ENCODE measurements at regions not wholly inside any gene's neighbourhood (a gene's known extent, or its start where the extent isn't known, plus 50 kb on each side); places are given as distances from the start of the nearest gene placed in this dataset.

DNA sequence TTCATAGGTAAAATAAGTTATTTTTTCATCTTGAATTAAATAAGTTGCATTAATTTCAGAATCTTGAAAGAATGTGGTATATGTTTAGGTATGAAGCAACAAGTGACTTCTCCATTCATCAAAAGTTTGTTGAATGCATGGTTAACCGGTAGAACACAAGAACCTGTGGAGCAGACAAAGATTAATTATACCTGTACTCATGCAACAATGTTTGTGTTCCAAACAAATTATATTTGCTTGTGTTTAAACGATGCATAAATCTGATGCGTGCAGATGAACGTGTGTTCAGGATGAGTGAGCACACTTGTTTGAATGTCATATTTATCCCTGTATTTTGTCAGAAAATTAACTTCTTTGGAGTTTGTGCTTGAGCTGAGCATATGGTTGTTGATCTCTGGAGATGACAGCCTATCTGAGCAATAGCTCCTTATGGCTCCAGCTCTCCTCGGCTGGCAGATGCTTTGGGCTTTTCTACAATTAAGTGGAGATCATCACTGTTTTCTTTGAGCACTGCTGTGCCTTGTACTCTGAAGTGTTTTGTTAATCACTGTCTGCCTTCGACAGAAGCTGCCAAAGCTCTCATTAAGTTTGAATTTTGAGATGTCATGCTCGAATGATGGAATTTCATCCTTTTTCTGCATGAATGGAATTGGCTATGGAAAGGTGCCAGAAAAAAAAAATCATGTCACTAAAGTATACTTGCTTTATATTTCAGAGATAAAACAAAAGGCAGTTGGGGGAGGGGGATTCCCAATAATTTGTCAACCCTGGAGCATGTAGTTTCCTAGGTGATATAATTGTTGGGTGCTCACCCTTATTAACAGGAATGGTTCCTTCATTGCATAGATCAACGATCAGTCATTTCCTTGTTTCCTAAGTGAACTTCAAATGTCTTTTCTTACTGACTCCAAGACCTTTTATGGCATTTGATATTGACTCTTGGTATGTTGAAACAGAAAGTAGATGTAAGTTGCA, 502.5 kb upstream of the ARRDC3 start:
- intact Hi-C loops (cut with micrococcal nuclease) = no loop called here

DNA sequence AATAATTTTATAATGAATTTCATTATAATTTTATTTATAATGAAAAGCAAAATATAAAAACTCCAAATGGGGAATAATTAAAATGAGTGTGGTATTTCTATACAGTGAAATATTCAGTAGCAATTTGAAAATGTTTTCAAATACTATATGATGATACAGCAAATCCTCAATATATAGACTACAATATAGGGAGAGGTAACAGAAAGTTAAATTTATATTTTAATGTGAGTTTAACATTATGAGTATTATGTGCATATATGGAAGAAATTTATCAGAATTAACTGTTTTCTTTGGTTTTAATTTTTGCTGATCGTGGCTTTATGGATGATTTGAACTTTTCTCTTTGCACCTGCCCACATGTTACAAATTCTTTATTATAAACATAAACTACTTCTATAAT, 500.9 kb upstream of the ARRDC3 start:
- intact Hi-C loops (cut with micrococcal nuclease) = no loop called here

DNA sequence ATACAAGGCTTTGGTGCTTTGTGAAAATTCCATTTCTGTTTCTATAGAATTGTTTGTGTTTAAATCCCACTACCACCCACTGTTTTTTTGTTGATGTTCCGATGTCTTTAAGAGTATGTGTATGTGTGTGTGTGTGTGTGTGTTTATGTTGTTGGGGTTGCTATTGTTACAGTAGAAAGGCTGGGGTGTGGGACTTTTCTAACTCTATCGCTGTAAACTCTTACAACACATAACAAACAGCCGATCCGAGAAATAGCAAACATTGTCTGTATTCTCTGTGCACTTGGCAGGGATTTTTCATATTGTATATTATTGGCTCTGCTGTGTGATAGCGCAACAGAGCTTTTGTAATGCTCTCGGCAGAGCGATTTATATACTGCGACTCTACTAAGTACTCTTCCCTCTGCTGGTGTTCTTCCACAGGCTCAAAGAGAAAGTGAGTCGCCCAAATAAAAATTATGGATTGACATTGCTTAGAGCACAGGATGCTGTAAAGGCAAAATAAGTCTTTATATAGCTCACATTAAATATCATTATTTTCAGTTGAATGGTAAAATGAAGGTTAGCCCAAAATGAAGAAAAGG, 492.2 kb upstream of the ARRDC3 start:
- intact Hi-C loops (cut with micrococcal nuclease) = no loop called here

DNA sequence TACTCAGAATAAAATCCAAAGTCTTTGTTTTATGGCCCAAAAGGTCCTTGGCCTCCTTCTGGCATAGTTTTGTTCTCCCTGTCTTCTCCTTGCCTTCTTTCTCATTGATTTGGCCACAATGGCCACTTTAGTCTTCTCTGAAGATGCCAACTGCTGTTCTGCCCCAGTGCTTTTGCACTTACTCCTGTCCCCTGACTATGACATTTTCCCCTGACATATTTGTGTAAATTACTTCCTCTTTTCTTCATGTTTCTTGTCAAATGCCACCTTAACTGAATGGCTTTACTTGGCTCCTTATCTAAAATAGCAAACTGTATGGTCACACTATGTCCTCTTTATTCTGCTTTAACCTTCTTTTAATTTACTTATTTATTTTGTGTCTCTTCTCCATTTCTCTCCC, 484.7 kb upstream of the ARRDC3 start:
- intact Hi-C loops (cut with micrococcal nuclease) = no loop called here

DNA sequence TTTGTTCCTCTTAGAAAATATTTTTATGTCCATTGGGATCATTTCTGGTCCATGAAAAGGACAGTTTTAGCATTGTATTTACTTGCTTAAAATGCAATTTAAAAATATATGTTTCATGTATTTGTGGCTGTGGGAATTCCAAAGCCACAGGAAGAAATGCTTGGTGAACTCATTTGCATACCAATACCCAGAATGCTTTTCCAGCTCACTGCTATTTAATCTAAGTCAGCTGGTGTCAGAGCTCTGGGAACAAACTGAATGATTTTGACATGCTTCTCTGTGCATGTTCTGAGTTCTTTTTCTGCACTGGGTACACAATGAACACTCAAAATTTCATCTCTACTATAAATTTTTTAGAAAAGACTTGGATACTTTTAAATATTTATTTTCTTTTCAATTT, 482.8 kb upstream of the ARRDC3 start:
- intact Hi-C loops (cut with micrococcal nuclease) = no loop called here

DNA sequence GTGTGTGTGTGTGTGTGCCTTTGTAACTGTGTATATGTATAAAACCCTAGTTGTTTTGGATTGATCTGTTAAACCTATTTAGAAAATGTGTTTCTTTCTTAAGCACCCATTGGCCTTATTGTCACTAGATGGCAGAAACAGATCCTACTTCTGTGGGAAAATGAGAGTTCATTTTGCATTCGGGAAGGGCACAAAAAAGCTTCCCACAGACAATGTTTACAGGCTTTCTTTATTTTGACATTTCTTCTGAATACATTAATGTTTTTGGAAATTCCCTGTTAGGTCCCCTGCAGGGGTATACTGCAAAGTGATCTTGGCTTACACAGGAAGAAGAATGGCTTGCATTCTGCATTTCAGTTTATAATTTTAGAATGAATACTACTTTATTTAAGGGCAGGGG, 481.8 kb upstream of the ARRDC3 start:
- intact Hi-C loops (cut with micrococcal nuclease) = no loop called here

DNA sequence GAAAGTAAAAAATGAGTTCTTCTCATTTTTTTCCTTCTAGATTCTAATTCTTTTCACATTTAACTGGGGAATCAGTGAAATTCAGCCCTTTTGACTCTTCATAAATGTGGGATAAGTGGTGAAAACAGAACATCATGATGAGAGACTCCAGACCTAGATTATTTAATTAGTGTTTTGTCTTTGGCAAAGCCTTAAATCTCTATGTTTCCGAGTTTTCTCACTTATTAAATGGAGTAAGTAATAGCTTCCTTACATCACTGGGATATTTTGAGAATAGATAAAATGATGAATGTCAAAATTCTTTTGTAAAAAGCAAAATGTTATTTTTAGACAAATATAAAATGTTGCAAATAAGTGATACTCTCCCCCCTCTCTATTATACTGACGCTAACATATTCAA, 468.6 kb upstream of the ARRDC3 start:
- intact Hi-C loops (cut with micrococcal nuclease) = no loop called here

DNA sequence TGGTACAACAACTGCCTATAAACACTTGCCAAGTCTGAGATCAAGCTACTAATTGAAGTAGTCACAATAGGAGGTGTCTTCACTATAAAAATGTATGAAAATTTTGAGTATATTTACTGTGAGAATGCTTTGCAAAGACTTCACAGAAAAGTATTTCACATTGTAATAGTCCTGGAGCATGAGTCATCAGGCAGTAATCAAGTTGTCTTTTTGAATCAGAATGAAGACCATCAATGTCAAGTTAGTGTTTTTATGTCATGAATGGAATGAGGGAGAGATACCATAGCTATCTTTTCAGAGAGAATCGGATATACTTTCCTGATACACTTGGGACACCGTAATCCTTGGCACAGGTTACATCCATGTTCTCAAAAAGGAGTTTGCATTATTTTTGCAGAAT, 466.9 kb upstream of the ARRDC3 start:
- intact Hi-C loops (cut with micrococcal nuclease) = no loop called here

DNA sequence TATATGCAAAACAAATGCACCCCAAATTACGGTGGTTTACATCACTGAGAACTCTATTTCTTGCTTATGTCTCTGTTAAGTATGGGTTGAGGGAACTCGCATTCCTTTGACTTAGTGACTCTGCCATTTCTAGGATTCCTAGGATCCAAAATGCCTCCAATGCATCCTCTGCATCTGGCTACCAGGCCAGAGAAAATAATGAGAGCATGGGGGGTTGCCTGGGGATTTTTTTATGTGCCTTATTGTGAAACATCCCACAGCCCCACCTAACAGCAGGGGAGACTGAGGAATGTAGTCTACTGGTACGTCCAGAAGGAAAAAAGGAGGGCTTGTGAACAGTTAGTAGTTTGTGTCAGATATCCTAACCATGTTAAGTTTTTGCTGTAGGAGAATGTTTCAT, 466.0 kb upstream of the ARRDC3 start:
- intact Hi-C loops (cut with micrococcal nuclease) = no loop called here

DNA sequence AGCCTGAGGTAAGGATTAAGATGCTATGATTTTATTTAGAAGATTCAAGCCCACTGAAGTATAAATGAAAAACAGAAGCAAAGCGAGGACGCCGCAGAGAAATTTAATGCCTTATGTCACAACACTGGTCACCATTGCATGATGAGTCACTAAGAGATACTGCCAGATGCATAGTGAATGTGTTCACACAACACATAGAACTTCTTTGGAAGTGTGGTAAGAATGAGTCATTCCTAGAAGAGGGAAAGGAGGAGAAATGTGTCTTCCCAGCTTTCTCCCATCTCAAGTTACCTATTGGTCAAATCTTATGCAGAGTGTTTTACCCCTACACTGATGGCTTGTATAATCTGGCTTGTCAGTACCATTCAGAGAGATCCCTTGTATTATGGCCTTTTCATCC, 465.3 kb upstream of the ARRDC3 start:
- intact Hi-C loops (cut with micrococcal nuclease) = no loop called here

DNA sequence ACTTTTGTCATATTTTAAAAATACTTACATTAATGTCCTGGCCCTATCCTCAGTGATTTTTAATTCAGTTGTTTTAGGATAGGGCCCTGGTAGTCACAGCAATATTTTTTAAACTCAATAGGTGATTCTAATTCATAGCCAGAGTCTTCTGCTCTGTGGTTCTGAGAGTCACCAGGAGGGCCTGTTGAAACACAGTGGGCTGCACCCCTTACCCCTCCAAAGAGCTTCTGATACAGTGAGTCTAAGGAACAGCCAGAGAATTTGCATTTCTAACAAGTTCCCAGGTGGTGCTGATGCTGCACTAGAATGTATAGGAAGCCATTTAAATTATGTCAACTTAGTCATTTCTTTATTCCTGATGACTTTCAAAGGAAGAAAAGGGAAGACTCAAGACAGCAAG, 458.3 kb upstream of the ARRDC3 start:
- intact Hi-C loops (cut with micrococcal nuclease) = no loop called here

DNA sequence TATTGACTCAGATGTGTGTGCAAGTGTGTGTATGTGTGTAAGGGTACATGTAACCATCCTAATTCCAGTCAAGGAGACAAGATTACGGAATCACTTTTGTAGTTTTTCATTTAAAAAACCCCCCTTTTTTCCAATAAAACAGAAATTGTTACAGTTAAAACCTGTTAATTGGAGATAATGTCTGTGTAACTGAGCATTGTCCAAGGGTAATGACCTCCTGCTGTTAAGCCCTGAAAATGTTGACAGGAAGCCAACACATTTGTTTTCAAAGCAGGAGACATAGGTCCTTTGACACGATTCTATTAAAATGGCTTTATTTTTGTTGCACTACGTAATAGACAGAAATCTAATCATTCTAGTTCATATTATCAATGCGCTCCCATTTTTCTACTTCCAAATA, 457.3 kb upstream of the ARRDC3 start:
- intact Hi-C loops (cut with micrococcal nuclease) = no loop called here

DNA sequence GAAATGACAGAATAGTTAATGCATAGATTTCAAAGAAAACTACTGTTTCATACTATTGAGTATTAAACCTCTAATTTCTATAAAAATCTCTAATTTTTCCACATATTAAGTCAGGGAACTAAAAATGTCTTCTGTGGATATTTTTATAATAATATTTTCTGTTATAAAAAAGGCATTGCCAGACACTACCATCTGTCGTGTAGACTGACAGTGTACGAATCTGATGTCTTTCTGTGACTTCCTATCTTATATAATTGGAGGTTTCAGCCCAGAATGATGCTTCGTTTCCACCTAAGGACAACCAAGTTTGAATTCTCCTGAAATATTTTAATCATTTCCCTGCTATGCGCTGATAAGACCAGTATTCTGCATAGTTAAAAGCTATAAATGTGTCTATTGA, 456.6 kb upstream of the ARRDC3 start:
- intact Hi-C loops (cut with micrococcal nuclease) = no loop called here

DNA sequence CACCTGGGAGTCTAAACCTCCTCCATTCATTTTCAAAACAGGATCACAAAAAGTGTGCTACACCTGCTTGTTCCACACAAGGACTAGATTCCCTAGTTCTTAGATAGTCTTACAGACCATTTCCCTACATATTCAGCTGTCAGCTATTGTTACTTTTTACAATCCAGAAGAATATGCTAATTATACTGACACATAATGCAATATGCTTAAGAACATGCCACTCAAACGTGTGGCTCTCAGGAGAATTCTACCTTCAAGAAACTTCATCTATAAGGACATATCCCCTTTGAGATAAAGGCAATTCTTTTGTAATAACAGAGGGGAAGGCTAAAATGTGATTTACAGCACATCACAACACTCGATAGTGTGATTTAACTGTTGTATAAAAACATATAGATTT, 456.1 kb upstream of the ARRDC3 start:
- intact Hi-C loops (cut with micrococcal nuclease) = no loop called here

DNA sequence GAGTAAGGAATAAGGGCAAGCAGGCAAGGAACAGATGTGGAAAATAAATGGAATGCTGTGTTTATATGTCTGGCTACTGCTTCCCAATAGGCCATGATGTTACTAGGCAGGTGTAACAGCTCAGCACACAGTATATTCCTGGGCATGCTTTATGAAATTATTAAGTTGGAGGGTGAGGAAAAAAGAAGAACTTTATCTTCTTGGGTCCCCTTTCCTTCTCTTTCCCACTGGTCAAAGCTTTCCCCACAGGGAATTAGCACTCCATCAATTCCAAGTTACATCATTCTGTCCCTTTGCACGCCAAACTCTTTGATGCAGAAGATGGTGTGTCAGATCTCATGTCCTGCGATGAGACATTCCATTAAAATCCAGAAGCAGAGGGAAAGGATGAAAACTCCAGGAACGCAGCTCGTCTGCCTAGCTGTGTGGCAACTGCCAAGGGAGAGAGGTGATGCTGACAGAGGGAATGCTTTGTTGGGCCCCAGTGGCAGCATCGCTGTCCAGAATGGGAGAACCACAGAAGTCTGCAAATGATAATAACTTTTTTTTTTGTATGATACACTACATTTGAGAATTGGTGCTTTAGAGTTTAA, 447.3 kb upstream of the ARRDC3 start:
- intact Hi-C loops (cut with micrococcal nuclease) = no loop called here

DNA sequence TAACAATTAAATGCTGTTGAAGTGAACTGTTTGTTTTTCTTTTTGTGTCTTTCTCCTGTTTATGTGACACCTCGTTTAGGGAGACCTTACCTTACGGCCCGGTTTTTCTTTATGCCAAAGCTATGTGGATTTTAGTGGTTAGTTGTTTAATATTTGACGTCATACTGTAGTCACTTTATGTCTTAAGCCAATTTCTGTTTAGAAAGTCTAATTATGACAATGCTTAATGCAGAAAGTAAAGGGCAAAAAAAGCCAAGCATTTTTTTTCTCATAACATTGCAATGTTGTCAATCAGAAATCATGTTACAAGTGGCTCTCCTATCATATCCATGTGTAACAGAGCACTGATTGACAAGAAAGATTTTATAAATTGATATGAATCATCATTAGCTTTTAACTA, 442.5 kb upstream of the ARRDC3 start:
- intact Hi-C loops (cut with micrococcal nuclease) = no loop called here

DNA sequence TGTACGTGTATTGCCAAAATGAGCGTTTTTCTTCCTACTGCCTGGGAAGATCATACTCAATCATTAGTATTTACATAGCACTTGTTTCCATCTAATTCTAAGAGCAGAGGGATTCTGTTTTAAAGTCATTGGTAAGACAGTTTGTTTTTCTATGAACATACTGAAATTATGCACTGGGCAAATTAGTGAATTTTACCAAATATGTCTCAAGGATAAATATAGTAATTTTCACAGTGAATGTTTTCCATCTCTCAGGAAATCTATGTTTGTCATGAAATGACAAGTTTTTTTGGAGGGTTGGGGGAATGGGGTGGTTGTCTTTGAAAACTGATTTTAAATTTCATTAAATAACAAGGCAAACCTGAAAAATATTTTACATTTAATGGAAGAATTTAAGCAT, 441.3 kb upstream of the ARRDC3 start:
- intact Hi-C loops (cut with micrococcal nuclease) = no loop called here

DNA sequence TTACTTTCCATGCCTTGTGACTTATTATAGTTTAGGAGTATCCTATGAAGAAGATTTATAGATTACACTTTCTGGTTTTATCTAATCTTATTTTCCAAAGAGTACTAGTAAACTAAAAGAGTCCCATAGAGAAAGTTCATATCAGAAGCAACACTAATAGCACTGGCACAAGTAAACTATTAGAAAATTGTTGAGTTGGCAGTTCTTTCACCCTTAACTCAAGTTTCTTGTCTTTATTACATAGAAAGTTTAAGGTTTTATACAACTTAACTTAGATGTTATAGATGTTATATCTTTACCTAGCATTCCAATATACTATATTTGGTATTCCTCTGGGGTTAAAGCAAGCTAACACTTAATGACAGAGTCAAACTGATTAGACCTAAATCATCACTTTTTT, 437.8 kb upstream of the ARRDC3 start:
- intact Hi-C loops (cut with micrococcal nuclease) = no loop called here

DNA sequence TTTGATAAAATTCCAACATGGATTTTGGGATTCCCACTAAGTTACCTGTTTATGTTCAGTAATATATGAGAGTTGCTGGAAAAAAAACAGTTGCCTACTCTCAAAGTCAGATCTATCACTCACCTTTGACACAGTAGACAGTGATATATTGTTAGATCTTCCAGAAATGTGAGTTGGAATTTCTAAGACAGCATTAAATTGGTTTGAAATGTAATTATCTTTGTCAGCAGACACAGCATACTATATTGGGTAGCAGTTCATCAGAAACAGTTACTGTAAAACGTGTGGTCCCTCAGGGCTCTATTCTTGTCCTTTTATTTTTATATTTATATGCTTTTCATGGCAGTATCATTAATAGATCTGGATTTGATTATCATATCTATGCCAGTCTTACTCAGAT, 433.6 kb upstream of the ARRDC3 start:
- intact Hi-C loops (cut with micrococcal nuclease) = no loop called here

DNA sequence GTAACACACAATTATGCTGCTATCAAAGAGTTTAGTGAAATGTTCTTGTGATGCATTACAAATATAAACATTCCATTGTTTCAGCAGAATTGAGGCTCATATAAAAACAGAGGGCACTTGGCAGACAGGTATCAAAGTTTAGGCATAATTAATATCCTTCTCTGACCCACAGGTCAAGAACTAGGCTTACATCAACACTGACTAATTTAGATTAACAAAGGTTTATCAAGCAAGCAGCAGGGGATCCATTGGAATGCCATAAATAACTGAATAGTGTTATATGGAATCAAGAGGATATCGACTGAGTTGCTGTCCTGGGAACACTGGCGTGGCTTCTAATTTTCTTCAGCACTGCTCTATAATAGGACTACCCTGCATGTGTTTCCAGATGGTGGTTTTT, 414.5 kb upstream of the ARRDC3 start:
- intact Hi-C loops (cut with micrococcal nuclease) = no loop called here

DNA sequence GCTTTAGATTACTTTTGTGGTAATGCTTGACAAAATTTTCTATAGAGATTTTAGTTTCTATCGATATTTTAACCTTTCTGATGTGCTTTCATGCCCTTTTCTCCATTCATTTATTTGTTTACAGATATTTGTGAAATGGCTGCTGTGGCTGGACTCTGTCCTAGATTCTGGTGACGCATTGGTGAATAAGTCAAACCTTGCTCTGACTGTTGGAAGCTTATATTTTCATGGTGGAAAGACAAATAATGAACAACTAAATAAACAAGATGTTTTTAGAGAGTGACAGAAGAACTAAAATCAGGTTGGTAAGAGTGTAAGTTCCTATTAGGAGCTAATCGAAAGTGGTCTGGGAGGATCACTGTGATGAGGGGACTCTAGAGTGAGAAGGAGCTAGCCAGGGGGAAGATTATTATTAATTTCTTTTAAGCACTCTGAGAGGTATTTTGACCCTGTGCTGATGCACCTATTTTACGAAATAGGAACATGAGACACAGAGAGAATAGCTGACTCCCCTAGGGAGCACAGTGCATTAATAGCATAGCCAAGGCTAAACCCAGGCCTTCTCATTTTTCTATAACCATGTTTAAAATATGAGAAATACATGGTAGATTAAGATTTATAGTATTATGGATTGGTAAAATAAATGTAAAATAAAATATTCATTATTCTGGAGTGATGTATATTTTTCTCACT, 411.9 kb upstream of the ARRDC3 start:
- intact Hi-C loops (cut with micrococcal nuclease) = no loop called here

DNA sequence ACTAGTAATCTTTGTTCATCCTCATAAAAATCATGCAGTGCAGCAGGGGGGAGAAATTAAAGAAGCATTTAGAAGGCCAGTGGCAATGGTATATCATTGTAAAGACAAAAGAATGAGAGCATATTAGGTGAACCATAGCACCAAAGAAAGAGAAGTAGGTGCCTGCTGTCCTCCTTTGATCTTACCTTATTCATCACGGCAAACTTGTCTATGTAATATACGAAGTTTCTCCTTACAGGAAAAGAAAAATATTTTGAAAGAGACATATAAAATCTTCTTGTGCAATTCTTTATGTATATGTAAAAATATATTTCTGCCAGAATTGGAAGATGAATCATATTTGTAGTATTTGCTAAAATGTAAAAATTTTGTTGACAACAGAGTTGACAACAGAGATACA, 411.3 kb upstream of the ARRDC3 start:
- intact Hi-C loops (cut with micrococcal nuclease) = no loop called here
